OCI-LY7 (cell line): ENCODE measurements at regions not wholly inside any gene's neighbourhood (a gene's known extent, or its start where the extent isn't known, plus 50 kb on each side); places are given as distances from the start of the nearest gene placed in this dataset.

Experiments used
- BruUV-seq: library from RNA; stranded (reverse); fragments of 400-500 nt; replicated peaks from 2 replicates; lab custom pipeline; 2021; lab: Mats Ljungman, UMichigan
- CTCF ChIA-PET: fragments of 300-600 bp; sonication (Branson Sonifier 250); formaldehyde crosslinking; loops from one replicate; lab custom pipeline; 2022; ENCODE audit warnings: antibody characterized with exemption; ENCODE audit not compliant: unreplicated experiment; lab: Charles Lee
- POLR2A ChIA-PET: fragments of 300-600 bp; sonication (Branson Sonifier 250); formaldehyde crosslinking; loops from one replicate; lab custom pipeline; 2022; ENCODE audit warnings: antibody characterized with exemption; lab: Charles Lee
- DNase-seq: peaks from one replicate; pipeline ENCODE4 v3.0.0-alpha.2; 2015; ENCODE audit warnings: low spot score
- H2AFZ ChIP-seq: fragments of 200-600 bp; sonication (generic), shearing (Covaris generic); 2 replicates; pipeline ENCODE4 v1.6.1; 2014; ENCODE audit warnings: mild to moderate bottlenecking, antibody characterized with exemption, low read length, moderate library complexity
- H3K27ac ChIP-seq: fragments of 200-600 bp; sonication (generic); 2 replicates; pipeline ENCODE4 v1.5.1; 2014; ENCODE audit warnings: mixed run types, low read depth, mild to moderate bottlenecking, moderate library complexity, low read length, inconsistent platforms; ENCODE audit not compliant: poor library complexity, severe bottlenecking
- H3K36me3 ChIP-seq: fragments of 200-600 bp; sonication (generic); 2 replicates; pipeline ENCODE4 v1.6.1; 2014; ENCODE audit warnings: mild to moderate bottlenecking, antibody characterized with exemption, low read length, moderate library complexity, mixed read lengths; ENCODE audit not compliant: insufficient read depth
- H3K4me1 ChIP-seq: fragments of 200-600 bp; sonication (generic); 2 replicates; pipeline ENCODE4 v1.5.1; 2014; ENCODE audit warnings: mild to moderate bottlenecking, low read length; ENCODE audit not compliant: insufficient read depth, poor library complexity, severe bottlenecking
- H3K4me2 ChIP-seq: fragments of 200-600 bp; sonication (generic); 2 replicates; pipeline ENCODE4 v1.6.1; 2014; ENCODE audit warnings: mild to moderate bottlenecking, low read length
- H3K4me3 ChIP-seq: fragments of 200-600 bp; sonication (generic); 2 replicates; pipeline ENCODE4 v1.5.1; 2014; ENCODE audit warnings: mild to moderate bottlenecking, low read depth, low read length; ENCODE audit not compliant: poor library complexity, severe bottlenecking
- H3K79me2 ChIP-seq: fragments of 200-600 bp; sonication (generic); 2 replicates; pipeline ENCODE4 v1.6.1; 2016; ENCODE audit warnings: low read depth, mild to moderate bottlenecking, low read length, moderate library complexity, mixed read lengths; ENCODE audit not compliant: insufficient read depth
- H3K9me2 ChIP-seq: fragments of 200-600 bp; sonication (generic); 2 replicates; pipeline ENCODE4 v1.6.1; 2016; ENCODE audit warnings: mild to moderate bottlenecking, low read length, mixed read lengths; ENCODE audit not compliant: insufficient read depth
- H3K9me3 ChIP-seq: fragments of 200-600 bp; sonication (generic); 2 replicates; pipeline ENCODE4 v1.6.1; 2014; ENCODE audit warnings: mild to moderate bottlenecking, mixed run types, low read length, mixed read lengths
- H4K20me1 ChIP-seq: fragments of 200-600 bp; sonication (generic); 2 replicates; pipeline ENCODE4 v1.6.1; 2014; ENCODE audit warnings: mild to moderate bottlenecking, antibody characterized with exemption, low read length, moderate library complexity, mixed read lengths; ENCODE audit not compliant: insufficient read depth
- CTCF ChIP-seq: fragments of 200-600 bp; sonication (generic); conservative IDR thresholded peaks from 2 replicates; pipeline ENCODE4 v1.5.1; 2014; ENCODE audit warnings: mild to moderate bottlenecking, antibody characterized with exemption, low read length, moderate library complexity, mixed read lengths
- EZH2phosphoT487 ChIP-seq: fragments of 200-600 bp; sonication (generic); IDR thresholded peaks from 2 replicates; pipeline ENCODE4 v1.6.1; 2018; ENCODE audit warnings: low read depth, borderline replicate concordance, mild to moderate bottlenecking, mixed run types, antibody characterized with exemption, low read length, moderate library complexity, mixed read lengths
- intact Hi-C: fragments of 100-400 bp; cut with micrococcal nuclease; formaldehyde crosslinking; loops from one replicate; pipeline ENCODE4 v1.10.0; 2022; ENCODE audit not compliant: unreplicated experiment

DNA sequence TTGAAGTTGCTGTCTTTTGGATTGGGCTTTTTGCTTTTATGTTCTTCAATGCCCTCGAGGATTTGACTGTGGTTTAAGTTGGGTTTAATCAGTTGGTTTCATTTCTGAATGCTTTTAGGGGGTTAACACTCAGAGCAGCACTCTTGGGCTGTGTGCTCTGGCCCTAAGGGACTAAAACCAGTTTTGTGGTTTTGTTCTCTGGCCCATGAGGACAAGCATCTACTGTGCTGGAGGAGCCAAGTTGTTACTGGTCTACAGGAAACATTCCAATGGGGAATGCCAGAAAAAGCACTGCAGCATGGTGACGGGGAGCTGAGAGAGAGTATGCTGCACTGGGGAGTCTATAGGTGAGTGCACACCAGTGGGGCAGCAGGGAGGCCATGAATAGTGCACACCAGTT is 596.9 kb downstream of the ZBBX start:
- POLR2A ChIA-PET = no interaction called here

GRCh38 chr3:166764698-166765318 is 615.3 kb downstream of the ZBBX start:
- no peaks in the 10 kb centered on the region for H4K20me1 ChIP-seq
- no peak overlapping the region for H2AFZ ChIP-seq
- peaks cover 11% of the 10 kb centered on the region; the same call in 1 of the 2 replicates for H3K9me3 ChIP-seq
- intact Hi-C loops = no loop called here
- POLR2A ChIA-PET = no interaction called here
- H3K27ac ChIP-seq = no peak overlapping the region
- no peaks in the 10 kb centered on the region for H3K79me2 ChIP-seq
- no peak overlapping the region for H3K4me3 ChIP-seq
- H3K4me2 ChIP-seq = no peak overlapping the region
- no peaks in the 10 kb centered on the region for H3K36me3 ChIP-seq
- no peaks in the 10 kb centered on the region for H3K9me2 ChIP-seq
- no peaks in the 10 kb centered on the region for H3K4me1 ChIP-seq
- DNase-seq = no peak
- no peak for TF ChIP-seq EZH2phosphoT487
- TF ChIP-seq CTCF = no peak
- BruUV-seq = no TSS peak
- CTCF ChIA-PET = no interaction called here

More for the DNA sequence above, 596.9 kb downstream of the ZBBX start:
- Histone ChIP-seq H3K36me3 (no peaks in the 10 kb centered on the region), H3K9me2 (no peaks in the 10 kb centered on the region), H3K4me1 (no peaks in the 10 kb centered on the region), H2AFZ (no peak overlapping the region), H3K4me3 (no peak overlapping the region), H3K27ac (no peak overlapping the region), H4K20me1 (no peaks in the 10 kb centered on the region), H3K79me2 (no peaks in the 10 kb centered on the region), H3K4me2 (no peak overlapping the region), H3K9me3 (no peaks in the 10 kb centered on the region)
- no peak for DNase-seq
- intact Hi-C loops = no loop called here
- CTCF ChIA-PET = no interaction called here
- TF ChIP-seq CTCF (no peak), EZH2phosphoT487 (no peak)
- BruUV-seq = no TSS peak

DNA sequence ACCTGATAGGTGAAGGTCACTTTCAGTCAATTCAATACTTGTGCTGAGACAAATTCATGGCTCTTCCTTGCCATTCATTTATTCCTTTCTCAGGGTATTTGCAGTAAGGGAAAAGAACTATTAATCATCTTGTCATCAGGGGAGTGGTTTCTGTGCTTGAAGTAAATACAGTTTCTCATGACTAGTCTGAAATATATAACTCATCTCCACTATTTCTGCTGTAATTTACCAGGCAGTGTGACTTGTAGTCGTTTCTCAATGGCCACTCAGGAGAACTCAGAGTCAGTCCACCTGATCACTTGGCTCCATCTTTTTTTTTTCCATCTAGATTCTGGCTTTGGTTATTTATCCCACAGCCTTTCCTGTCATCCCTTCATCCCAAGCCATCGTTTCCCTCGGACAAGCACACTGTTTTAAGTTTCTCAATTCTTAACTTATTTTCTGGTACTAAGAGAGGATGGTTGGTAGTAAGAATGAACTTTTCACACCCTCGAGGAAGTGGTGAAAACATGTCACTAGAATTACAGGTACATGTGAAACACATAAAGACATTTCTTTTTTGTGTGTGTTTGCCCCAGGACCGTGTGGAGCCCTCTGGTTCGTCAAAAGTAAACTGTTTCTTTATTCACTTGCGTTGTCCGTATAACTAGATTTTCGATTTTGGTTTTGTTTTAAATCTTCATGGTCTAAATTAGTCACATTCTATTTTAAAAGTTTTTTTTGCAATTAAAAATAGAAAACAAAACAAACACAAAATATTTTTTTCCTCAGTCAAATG is 620.2 kb downstream of the ZBBX start:
- TF ChIP-seq EZH2phosphoT487 (no peak), CTCF (no peak)

More for the DNA sequence above, 620.2 kb downstream of the ZBBX start:
- ChIA-PET POLR2A (interaction anchor here (0.5 kb wide), 1 partner anchor 9 kb away, joined by 3 read pairs; no protein-coding TSS in a partner anchor), CTCF (no interaction called here)
- intact Hi-C loops = no loop called here
- no peaks in the 10 kb centered on the region for H4K20me1 ChIP-seq
- no peak overlapping the region for H3K4me2 ChIP-seq
- no peaks in the 10 kb centered on the region for H3K9me2 ChIP-seq
- no peak overlapping the region for H3K4me3 ChIP-seq
- H3K36me3 ChIP-seq = no peaks in the 10 kb centered on the region
- no peak overlapping the region for H2AFZ ChIP-seq
- H3K27ac ChIP-seq = no peak overlapping the region
- no TSS peak for BruUV-seq
- peaks cover 9% of the 10 kb centered on the region; the same call in 1 of the 2 replicates for H3K9me3 ChIP-seq
- no peaks in the 10 kb centered on the region for H3K79me2 ChIP-seq
- DNase-seq = no peak
- no peaks in the 10 kb centered on the region for H3K4me1 ChIP-seq
